Endodermal cell (in vitro differentiated cells): ENCODE measurements at regions not wholly inside any gene's neighbourhood (a gene's known extent, or its start where the extent isn't known, plus 50 kb on each side); places are given as distances from the start of the nearest gene placed in this dataset.

Source experiments
- DNase-seq: peaks from one replicate; pipeline ENCODE4 v3.0.0-alpha.2; 2017
- H3K27ac ChIP-seq: 2 replicates; pipeline ENCODE4 v1.5.1; 2013; ENCODE audit warnings: mild to moderate bottlenecking, low read depth, low read length, moderate library complexity
- H3K27me3 ChIP-seq: 2 replicates; pipeline ENCODE4 v1.6.1; 2013; ENCODE audit warnings: mild to moderate bottlenecking, low read length, moderate library complexity; ENCODE audit not compliant: insufficient read depth, control insufficient read depth, poor library complexity, severe bottlenecking
- H3K36me3 ChIP-seq: 2 replicates; pipeline ENCODE4 v1.7.0; 2013; ENCODE audit warnings: mild to moderate bottlenecking, low read length, moderate library complexity; ENCODE audit not compliant: control insufficient read depth, insufficient read depth
- H3K4me1 ChIP-seq: one replicate; pipeline ENCODE4 v1.7.0; 2013; ENCODE audit warnings: low read length; ENCODE audit not compliant: control insufficient read depth, insufficient read depth
- H3K4me3 ChIP-seq: 2 replicates; pipeline ENCODE4 v1.5.1; 2013; ENCODE audit warnings: mild to moderate bottlenecking, low read length, moderate library complexity
- H3K9ac ChIP-seq: 2 replicates; pipeline ENCODE4 v1.6.1; 2013; ENCODE audit warnings: mild to moderate bottlenecking, low read length, moderate library complexity; ENCODE audit not compliant: poor library complexity, severe bottlenecking; ENCODE audit errors: extremely low read depth
- H3K9me3 ChIP-seq: 2 replicates; pipeline ENCODE4 v1.6.1; 2013; ENCODE audit warnings: mild to moderate bottlenecking, low read length, moderate library complexity; ENCODE audit not compliant: control insufficient read depth
- H3K27ac Mint-ChIP-seq: 2 replicates; pipeline ENCODE4 v1.8.0; 2020; ENCODE audit warnings: mixed read lengths
- H3K27me3 Mint-ChIP-seq: 2 replicates; pipeline ENCODE4 v1.8.0; 2021; ENCODE audit warnings: mild to moderate bottlenecking, mixed read lengths; ENCODE audit not compliant: insufficient read depth
- H3K36me3 Mint-ChIP-seq: 2 replicates; pipeline ENCODE4 v1.8.0; 2020; ENCODE audit warnings: low read depth, mixed read lengths
- H3K4me1 Mint-ChIP-seq: 2 replicates; pipeline ENCODE4 v1.8.0; 2020; ENCODE audit warnings: mixed read lengths
- H3K4me3 Mint-ChIP-seq: 2 replicates; pipeline ENCODE4 v1.8.0; 2020; ENCODE audit warnings: mild to moderate bottlenecking, moderate library complexity, mixed read lengths
- H3K9me3 Mint-ChIP-seq: 2 replicates; pipeline ENCODE4 v1.8.0; 2020; ENCODE audit warnings: mild to moderate bottlenecking, mixed read lengths
- WGBS, 2 experiments: methylation state at CpG; one replicate each; pipeline versions ENCODE4 v1.1.5 to v1.1.7; 2013; ENCODE audit warnings: missing lambda C conversion rate in 2 of 2, mixed read lengths in 1 of 2; ENCODE audit not compliant: insufficient coverage in 1 of 2, insufficient read length in 1 of 2; 5-methylcytosine and 5-hydroxymethylcytosine counted together
- TF ChIP-seq, protein P1 (sequence below): fragments of 200-600 bp; sonication (generic); conservative IDR thresholded peaks from 2 replicates; pipeline ENCODE4 v1.5.0; 2021; ENCODE audit warnings: antibody characterized with exemption, mild to moderate bottlenecking

DNA sequence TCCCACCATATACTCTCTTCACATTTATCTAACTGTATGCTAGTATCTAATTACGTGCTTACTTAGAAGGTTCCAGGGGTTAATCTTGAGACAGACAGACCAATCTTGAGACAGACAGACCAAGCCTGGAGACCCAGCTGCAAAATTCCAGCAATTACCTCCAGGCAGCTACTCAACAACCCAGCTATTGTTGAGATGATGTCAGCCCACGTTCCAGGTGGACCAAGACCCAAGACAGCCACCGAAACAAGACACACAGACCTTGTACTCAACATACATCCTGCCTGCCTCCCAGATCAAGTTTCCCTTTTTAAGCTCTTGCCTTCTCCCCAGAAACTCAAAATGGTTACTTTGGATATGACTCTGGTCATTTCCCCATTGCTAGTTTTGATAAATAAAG is 64.9 kb upstream of the VASH1 start:
- Histone ChIP-seq H3K9ac (peak overlapping the region; percentile 79), H3K27me3 (no peaks in the 10 kb centered on the region), H3K27ac (no peak overlapping the region), H3K9me3 (no peaks in the 10 kb centered on the region), H3K4me3 (peak overlapping the region; percentile 46), H3K36me3 (no peaks in the 10 kb centered on the region), H3K4me1 (peaks cover 16% of the 10 kb centered on the region)
- Mint-ChIP-seq H3K36me3 (no peaks in the 10 kb centered on the region), H3K27me3 (no peaks in the 10 kb centered on the region), H3K4me1 (peaks cover 25% of the 10 kb centered on the region), H3K9me3 (no peaks in the 10 kb centered on the region), H3K27ac (peak overlapping the region; percentile 97), H3K4me3 (no peak overlapping the region)
- TF ChIP-seq, protein P1, sequence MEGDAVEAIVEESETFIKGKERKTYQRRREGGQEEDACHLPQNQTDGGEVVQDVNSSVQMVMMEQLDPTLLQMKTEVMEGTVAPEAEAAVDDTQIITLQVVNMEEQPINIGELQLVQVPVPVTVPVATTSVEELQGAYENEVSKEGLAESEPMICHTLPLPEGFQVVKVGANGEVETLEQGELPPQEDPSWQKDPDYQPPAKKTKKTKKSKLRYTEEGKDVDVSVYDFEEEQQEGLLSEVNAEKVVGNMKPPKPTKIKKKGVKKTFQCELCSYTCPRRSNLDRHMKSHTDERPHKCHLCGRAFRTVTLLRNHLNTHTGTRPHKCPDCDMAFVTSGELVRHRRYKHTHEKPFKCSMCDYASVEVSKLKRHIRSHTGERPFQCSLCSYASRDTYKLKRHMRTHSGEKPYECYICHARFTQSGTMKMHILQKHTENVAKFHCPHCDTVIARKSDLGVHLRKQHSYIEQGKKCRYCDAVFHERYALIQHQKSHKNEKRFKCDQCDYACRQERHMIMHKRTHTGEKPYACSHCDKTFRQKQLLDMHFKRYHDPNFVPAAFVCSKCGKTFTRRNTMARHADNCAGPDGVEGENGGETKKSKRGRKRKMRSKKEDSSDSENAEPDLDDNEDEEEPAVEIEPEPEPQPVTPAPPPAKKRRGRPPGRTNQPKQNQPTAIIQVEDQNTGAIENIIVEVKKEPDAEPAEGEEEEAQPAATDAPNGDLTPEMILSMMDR: no peak
- DNase-seq: peak; percentile 41
- 82% methylated on average over 3 of the region's 3 CpGs; no CpG with 5 or more reads in 1 of the 2 experiments for WGBS, 2 experiments

DNA sequence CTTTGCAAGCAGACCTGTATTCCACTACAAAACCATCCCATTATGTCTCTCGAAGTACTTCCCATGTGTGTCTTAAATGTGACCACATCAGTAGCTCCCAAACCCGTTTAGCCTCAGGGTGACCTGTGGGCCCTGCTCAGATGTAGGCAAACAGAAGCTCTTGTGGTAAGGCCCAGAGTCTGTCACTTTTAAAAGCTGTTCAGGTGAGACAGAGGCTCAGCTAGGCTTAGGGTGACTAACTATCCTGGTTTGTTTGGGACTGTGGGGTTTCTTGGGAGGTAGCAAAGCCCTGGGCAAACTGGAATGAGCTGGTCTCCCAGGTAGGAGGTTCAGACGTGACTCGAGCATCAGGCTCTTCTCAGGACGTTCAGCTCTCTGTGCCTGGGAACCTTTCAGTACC is 64.5 kb upstream of the VASH1 start:
- Mint-ChIP-seq H3K4me3 (no peak overlapping the region), H3K4me1 (peaks cover 25% of the 10 kb centered on the region), H3K27me3 (no peaks in the 10 kb centered on the region), H3K36me3 (no peaks in the 10 kb centered on the region), H3K27ac (peak overlapping the region; percentile 97), H3K9me3 (no peaks in the 10 kb centered on the region)
- peak; percentile 47 for DNase-seq
- peak overlapping the region; percentile 79 for H3K9ac ChIP-seq
- TF ChIP-seq, protein P1: no peak
- no peaks in the 10 kb centered on the region for H3K27me3 ChIP-seq
- no peak overlapping the region for H3K27ac ChIP-seq
- 91 to 93% methylated on average over 5 of the region's 5 CpGs for WGBS, 2 experiments
- H3K4me3 ChIP-seq: no peak overlapping the region
- no peaks in the 10 kb centered on the region for H3K9me3 ChIP-seq
- peaks cover 16% of the 10 kb centered on the region for H3K4me1 ChIP-seq
- no peaks in the 10 kb centered on the region for H3K36me3 ChIP-seq

DNA sequence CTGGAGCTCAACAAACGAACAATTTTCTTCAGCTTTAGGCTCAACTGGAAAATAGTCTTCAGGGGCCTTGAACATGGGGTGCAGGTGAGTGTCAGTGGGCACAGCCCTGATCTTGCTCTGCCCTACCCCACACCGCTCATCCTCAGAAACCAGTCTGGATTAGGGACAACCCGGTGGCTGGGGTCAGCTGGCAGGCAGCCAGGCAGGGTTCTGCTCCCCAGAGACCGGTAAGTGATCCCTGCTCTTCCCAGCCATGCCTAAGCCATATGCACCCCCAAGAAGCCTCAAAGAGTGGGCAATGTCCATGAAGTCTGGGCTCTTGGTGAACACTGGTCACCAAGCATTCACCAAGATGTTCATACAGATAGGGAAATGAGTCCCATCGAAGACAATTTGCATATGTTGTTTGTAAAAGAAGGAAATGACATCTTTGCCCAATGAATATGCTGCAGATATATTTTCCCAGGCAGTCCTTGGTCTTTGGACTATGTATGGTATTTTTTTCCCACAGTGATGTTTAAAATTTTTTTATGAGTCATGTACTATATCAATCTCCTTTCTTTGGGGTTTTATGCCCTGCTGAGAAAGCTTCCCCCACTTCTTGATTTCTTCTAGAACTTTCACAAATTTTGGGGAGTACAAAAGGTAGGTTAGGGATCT is 63.9 kb upstream of the VASH1 start:
- DNase-seq: peak; percentile 27
- H3K4me1 Mint-ChIP-seq: peaks cover 25% of the 10 kb centered on the region
- Histone ChIP-seq H3K27me3 (no peaks in the 10 kb centered on the region), H3K36me3 (no peaks in the 10 kb centered on the region), H3K27ac (no peak overlapping the region), H3K9me3 (no peaks in the 10 kb centered on the region), H3K9ac (no peak overlapping the region), H3K4me3 (peak overlapping the region; percentile 17), H3K4me1 (peaks cover 16% of the 10 kb centered on the region)
- WGBS, 2 experiments: 96 to 97% methylated on average over 3 to 5 of the region's 5 CpGs
- no peak overlapping the region for H3K4me3 Mint-ChIP-seq
- TF ChIP-seq, protein P1: no peak
- peaks cover 3% of the 10 kb centered on the region for H3K27me3 Mint-ChIP-seq
- peak overlapping the region; percentile 97 for H3K27ac Mint-ChIP-seq
- H3K36me3 Mint-ChIP-seq: no peaks in the 10 kb centered on the region
- H3K9me3 Mint-ChIP-seq: no peaks in the 10 kb centered on the region
